GM19372 (cell line): ENCODE measurements at regions not wholly inside any gene's neighbourhood (a gene's known extent, or its start where the extent isn't known, plus 50 kb on each side); places are given as distances from the start of the nearest gene placed in this dataset.

Source experiments
- ATAC-seq: cut with Tn5 transposase; IDR thresholded peaks from one replicate; pipeline ENCODE4 v1.9.1; 2021; ENCODE audit warnings: mild to moderate bottlenecking, low read depth, moderate library complexity; ENCODE audit not compliant: unreplicated experiment

DNA sequence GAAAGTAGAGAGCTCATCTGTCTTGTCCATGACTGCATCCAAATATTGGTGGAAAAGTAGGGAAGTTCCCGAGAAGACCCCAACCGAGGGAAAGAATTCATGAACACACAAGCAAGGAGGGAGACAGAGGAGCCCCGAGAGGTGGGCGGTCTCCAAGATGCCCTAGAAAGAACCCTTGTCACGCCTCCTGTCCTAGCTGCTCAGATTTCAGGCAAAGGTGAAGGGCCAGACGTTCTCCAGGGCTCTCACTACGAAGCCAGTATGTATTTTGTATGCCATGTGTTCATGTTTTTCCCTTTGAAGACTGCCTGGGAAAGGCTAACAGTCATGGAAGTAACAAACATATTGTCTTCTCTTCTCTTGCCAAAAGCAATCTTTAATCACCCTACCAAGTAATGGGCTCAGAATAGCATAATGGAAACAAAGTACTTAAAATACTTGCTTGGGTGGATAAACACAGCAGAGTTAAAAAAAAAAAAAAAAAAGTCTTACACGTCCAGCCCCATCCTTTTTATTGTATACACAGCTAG is 99.2 kb upstream of the TBX3 start:
- ATAC-seq, result no peak

DNA sequence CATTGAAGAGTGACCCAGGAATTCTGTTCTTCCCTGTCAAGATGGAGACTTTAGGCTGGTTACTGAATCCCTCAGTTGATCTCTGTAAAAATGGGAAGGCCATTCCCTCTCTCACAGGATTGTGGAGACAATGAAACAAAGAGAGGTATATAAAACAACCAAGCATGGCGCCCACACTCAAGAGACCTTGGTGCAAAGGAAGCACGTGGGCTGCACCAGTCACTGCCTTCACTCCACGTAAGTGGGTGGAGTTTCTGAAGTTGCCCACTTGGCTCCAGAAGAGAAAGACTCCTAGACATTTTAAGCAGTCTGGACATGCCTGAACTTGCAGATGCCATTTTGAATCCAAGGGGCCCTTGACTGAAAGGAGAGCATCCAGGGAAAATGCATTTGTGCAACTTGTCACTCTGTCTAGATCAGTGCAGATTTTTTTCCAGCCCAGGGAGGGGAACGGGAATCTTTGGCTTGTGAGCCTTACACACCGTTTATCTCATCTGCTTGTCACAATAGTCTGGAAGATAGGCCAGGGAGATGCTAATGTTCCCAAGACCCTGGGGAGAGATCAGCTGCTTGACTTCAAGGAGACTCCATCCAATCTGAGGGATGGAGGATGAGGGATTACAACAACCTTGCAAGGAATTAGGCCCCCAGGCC is 96.9 kb upstream of the TBX3 start:
- no peak for ATAC-seq

DNA sequence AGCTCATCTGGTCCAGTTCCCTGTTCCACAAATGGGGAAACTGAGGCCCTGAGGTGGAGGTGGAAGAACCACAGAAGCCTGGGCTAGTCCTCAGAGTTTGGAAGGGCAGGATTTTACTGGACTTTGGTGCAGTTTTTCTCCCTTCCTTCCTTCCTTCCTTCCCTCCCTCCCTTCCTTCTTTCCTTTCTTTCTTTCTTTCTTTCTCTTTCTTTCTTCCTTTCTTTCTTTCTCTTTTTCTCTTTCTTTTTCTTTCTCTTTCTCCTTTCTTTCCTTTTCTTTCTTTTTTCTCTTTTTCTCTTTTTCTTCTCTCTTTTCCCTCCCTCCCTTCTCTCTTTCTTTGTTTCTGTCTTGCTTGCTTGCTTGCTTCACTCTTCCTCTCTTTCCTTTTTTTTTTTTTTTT is 95.7 kb upstream of the TBX3 start:
- no peak for ATAC-seq

DNA sequence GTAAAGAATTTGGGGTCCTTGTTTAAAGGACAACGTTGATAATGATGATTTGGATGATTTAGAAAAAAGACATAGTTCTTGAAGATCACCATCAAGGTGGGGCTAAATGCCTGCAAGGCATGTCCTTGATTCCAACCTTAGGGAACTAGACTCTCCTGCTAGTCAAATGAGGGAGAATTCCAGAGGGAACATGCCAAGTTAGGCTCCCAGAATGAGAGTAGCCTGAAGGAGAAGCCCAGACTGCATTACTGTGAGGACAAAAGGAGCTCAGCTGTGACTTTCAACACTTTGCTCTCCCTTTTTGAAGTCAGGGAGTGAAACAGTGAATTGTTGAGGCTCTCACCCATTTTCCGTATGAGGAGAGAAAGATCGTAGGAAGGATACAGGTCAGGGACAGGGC is 95.2 kb upstream of the TBX3 start:
- ATAC-seq, result no peak

DNA sequence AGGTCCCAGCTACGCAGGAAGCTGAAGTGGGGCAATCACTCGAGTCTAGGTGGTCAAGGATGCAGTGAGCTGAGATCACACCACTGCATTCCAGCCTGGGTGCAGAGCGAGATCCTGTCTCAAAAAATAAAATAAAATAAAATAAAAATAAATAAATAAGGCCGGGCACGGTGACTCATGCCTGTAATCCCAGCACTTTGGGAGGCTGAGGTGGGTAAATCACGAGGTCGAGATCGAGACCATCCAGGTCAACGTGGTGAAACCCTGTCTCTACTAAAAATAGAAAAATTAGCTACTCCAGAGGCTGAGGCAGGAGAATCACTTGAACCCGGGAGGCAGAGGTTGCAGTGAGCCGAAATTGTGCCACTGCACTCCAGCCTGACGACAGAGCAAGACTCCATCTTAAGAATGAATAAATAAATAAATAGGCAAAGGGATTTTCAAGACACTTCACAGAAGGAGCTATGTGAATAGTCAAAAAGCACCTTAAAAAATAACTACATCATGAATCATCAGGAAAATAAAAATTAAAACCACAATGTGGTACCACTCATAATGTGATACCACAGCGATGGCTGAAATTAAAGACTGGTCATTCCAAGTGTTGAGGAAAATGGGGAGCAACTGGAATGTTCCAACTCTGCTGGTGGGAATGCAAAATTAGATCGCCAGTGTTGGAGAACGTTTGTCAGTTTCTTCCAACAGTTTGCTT is 92.9 kb upstream of the TBX3 start:
- ATAC-seq, result no peak

DNA sequence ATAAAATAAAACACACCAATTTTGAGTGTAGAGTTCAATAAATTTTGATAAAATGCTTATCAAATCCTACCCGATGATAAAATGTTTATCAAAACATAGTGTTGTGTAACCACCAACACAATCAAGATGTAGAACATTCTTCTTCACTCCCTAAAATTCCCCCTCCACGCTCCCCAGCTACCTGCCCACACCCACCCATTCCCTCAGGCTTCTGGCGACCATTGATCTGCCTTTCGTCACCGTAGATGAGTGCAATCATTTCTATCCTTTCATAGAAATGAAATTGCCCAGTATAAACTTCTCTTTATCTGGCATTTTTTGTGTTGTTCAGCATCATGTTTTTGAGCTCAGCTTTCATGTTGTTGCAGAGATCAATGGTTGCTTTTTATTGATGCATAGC is 90.7 kb upstream of the TBX3 start:
- ATAC-seq, result no peak

DNA sequence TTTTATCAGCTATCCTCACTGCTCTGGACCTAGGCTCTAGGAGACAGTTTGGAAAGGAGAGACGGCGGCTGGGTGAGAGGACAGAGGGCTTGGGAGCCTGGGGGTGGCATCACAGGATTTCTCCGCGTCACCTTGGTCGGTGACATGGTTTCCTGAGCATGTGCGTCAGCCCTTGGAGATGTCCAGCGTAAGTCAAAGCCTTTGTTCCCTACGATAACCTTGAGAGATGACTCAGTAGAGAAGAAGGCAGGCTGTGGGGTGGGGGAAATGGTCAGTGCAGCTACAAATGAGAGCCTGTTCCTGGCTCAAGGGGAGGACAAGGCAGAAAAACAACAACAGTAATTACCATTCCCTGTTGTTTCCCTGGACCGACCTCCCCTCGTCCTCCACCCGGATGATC is 90.2 kb upstream of the TBX3 start:
- no peak for ATAC-seq

DNA sequence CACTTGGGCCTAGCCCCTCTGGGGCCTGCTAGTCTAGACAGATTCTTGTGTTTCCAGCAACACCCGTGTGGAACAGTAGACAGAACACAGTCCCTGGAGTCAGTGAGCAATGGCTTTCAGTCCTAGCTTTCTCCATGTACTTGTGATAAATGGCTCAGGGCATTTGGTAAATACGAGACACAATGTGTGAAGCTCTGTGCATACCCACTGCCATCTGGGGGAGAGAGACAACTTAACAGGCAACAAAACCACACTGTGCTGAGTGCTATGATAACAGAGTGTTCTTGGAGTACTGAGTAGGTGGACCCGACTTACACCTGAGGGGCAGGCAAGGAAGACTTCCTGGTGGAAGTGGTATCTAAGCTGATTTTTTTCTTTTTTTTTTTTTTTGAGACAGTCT is 86.3 kb upstream of the TBX3 start:
- ATAC-seq, result no peak

DNA sequence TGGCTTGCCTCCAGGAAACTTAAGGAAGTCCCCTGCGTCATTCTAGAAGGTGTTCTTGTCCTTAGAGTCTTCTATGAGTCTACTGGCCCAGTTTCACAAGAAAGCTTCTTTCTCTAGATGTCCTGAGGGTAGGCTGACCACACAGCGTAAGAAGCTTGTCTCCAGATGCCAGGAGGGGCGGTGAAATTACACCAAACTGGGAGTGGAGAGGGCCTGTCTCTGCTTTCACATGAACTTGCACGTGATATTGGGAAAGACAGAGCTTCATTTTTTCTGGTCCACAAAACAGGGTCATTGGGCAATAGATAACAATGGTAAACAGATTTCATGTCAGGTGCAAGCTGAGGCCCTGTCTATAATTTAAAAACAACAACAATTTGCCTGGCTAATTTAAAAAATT is 85.7 kb upstream of the TBX3 start:
- no peak for ATAC-seq

DNA sequence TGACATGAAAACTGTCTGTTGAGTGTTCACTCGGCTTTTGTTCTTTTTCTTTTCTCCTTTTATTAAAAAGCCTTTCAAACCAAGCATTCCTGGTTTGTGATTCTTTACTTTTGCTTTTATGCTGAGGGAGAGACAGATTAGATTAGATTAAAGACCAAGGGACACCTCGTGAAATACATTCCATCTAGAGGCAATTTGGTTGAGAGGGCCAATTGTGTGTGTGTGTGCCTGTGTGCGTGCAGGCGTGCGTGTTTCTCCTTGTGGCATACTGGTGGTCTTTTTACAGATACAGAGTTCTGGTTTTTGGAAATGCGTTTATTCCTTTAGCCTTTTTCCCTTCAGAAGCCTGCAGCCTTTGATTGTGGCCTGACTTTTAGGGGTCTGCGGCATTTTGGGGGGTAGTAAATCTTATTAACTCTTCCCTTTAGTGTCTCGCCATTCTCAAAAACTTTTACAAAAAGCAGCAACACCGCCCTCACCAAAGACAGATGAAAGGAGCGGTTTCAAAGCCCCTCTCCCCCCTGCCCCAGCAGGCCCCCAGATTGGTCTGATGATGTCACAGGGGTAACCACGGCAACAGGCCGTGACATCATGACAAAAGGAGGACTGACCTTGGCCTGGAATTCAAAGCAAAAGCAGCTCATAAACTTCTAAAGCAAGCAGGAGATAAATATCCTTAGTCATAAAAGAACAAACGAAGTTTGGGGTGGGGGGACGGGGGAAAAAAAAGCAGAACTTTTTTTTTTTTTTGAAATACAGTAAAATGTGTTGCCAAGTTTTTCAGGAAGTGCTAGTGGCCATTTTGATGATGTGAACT is 84.1 kb upstream of the TBX3 start:
- no peak for ATAC-seq

DNA sequence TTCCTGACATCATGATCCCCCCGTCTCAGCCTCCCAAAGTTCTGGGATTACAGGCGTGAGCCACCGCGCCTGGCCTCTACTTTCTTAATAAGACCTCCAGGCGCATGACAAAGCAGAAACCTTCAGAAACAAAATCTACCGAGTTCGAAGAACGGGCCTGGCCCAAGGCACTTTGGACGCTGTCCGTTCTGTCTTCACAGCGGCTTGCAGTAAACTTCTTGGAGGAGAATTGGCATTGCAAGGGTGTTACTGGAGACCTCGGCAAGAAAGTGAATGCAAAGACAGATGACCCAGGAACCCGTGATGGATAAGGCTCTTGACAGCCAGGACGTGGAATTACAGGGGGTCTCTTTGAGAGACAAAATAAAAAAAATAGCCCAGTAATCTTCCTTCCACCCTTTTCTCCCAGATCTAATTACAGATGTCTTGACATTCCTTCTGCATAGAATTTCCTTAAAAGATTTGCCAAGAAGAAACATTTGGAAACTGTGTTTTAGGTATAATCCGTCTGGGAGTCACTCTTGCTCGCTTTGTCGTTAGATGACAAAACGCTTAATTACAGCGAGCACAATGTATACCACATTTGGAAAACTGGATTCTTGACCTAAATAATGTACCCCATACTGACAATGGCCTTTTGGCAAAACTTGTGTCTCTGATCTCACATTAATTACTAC is 83.2 kb upstream of the TBX3 start:
- ATAC-seq, result no peak

DNA sequence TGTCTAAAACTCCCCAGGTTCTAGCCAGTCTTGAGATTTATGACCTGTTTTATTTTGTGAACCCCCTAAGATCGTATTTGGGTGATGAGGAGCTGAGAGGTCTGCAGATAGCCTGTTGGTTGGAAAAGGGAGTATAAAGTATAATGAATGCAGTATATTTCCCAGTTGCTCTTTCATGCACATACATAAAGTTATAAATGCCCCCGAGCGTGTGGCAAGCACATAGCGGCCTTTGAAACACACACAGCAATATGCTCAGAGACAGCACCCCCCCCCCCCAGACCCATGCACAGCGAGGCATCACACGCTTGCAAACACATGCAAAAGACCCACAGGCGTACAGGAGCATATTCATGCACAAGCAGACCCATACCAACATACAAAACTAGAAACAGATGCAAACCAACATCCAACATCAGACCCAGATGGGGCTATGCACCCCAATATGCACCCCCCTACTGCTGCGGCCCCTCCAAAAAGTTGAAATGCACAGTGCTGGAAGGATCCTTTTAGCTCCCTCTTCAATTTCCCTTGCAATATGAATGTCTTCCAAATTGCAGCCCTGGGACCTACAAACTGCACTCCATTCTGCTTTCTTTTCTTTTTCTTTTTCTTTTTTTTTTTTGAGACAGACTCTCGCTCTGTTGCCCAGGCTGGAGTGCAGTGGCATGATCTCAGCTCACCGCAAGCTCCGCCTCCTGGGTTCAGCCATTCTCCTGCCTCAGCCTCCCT is 82.2 kb upstream of the TBX3 start:
- ATAC-seq, result no peak

DNA sequence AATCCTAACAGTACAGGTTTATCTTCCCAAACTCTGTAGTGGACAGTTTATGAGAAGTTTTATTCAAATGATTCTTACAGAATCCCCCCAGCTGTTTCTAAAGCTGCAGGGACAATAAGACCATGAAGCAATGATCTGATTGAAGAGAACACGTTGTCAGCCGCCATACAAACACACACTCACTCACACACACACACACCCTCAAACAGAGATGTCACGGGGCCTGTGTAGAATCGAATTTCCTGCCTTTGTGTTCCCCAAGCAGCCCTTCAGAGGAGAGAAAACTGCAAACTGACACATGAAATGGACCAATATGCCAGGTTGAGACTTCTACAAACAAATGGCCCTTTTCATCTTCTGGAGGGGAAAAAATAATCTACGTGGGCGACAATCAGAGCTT is 80.5 kb upstream of the TBX3 start:
- no peak for ATAC-seq

DNA sequence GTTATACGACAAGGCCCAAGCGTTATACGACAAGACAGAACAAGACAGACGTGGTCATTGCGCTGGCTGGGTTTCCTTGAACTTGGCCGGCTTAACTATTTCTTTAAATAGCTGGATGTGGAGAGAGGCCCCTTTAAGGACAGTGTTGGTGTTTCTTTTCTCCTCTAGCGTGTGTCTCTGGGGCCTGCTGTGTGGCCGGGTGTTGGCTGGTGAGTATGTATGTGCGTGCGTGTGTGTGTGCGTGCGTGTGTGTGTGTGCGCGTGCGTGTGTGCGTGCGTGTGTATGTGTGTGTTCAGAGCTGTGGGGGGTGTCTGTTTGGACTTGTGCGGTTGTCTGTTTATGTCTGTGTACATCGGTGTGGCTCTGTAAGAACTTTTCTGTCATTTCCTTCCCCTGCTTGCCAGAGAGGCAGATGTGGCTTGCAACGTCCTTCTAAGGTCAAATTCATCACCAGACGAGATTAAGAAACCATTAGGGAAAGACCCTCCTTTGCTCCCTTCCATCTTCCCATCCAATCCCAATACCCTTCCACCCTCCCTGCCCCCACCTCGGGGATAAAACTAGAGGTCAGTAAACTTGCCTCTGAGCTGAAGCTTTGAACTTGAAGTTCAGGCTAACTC is 78.6 kb upstream of the TBX3 start:
- ATAC-seq, result no peak

DNA sequence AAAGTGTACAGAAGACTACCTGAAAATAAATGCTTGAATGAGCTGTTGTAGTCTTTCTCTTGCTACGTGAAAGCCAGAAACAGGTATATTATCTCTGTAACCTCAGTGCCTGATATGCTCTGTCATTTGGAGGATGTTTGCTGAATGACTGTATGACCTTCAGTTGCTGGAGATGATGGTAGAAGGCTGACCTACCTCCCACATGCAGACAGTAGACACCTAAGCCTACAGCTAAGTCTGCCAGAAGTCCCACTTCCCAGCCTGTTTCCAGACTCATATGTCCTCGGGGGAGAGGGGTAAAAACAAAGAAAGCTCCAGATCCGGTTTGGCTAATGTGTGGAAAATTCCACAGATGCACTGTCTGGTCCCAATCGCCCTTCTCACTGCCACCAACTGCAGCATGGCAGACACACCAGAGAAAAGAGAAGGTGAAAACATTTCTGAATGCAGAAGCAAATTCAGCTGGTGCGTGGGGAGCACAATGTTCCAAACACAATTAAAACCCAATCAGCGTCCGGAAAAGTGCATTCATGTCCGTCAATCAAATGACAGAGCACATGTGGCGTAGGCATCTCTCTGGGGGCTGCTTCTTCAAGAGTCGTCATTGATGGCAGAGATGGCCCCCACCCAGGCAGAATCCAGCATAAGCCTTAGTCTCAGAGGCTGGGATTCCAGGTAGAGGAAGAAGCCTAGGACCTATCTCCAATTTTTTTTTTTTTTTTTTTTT is 76.3 kb upstream of the TBX3 start:
- ATAC-seq, result no peak

DNA sequence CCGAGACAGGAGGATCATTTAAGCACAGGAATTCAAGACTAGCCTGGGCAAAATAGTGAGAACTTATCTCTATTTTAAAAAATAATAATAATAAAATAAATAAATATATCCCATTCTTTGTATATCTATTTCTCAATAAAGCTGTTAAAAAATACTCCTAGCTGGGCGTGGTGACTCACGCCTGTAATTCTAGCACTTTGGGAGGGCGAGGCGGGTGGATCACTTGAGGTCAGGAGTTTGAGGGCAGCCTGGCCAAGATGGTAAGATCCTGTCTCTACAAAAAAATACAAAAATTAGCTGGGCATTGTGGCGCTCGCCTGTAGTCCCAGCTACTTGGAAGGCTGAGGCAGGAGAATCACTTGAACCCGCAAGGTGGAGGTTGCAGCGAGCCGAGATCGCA is 75.7 kb upstream of the TBX3 start:
- ATAC-seq, result no peak

DNA sequence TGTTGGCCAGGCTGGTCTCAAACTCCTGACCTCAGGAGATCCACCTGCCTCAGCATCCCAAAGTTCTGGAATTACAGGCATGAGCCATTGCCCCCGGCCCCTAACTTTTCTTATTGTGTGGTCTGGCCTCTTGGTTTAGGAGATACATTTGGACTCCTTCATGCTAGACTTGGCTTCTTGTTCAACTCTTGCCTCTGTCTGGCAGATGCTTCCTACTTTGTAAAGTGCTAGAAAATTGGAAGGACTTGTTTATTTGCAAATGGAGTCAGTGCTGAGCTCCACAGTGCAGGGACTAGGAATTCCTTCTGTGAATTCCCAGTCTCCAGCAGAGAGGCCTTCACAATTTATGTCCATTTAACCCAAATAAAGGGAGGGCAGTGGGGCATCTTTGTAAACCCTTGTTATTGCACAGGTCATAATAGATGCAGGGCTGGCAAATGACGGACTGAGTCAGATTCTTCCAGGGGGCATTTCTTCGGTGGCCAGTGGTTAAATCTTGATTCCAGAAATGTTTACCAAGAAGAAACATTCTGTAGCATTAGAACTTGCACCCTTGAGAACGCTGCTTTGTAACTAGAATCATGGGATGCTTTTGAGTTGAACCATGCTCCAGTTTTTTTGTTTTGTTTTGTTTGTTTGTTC is 73.8 kb upstream of the TBX3 start:
- no peak for ATAC-seq

DNA sequence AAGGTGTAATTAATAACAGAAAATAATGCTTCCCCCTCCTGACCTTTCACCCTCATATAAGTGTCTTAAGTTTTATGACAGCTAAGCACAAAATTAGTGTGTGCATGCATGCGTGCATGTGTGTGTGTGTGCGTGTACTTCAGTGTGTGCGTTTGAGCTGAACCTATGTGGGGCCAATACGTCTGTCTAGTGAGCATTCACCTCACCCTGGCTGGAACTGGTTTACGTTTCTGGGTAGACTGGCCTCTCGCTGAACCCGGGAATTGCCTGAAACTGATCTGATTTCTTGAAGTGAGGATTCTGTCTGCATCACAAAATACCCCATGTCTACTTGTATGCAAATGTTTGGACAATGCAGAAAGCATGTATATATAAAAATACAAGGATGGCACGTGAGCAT is 68.2 kb upstream of the TBX3 start:
- no peak for ATAC-seq

DNA sequence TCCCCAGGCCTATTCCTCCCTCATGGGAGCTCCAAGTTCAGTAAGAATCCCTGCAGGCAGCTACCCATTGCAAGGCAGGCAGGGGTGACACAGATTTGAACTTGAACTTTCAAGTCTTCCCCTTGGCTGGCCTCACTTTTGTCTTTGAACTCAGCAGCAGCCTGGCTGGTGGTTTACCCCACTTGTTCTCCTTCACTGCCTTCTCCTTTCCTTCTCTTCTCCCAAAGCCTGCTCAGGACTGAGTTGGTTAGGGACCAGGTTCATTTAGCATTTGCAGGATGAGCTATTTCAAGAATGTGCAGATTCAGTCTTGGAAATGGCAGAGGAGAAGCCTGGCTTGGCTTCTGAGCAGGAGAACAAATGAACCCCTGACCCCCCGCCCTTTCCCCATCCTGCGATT is 67.7 kb upstream of the TBX3 start:
- no peak for ATAC-seq
